Activated naive CD4-positive, alpha-beta T cell treated with anti-CD3 and anti-CD28 coated beads, Interleukin-2, amount 50 U/mL, for 24 hours (primary cell): ENCODE measurements at regions not wholly inside any gene's neighbourhood (a gene's known extent, or its start where the extent isn't known, plus 50 kb on each side); places are given as distances from the start of the nearest gene placed in this dataset.

Experiments used
- H3K27ac Mint-ChIP-seq: one replicate; pipeline ENCODE4 v1.8.0; 2021; ENCODE audit warnings: mild to moderate bottlenecking, mixed read lengths
- H3K27me3 Mint-ChIP-seq: one replicate; pipeline ENCODE4 v1.8.0; 2021; ENCODE audit warnings: mixed read lengths
- H3K36me3 Mint-ChIP-seq: one replicate; pipeline ENCODE4 v1.8.0; 2021; ENCODE audit warnings: mixed read lengths
- H3K4me1 Mint-ChIP-seq: one replicate; pipeline ENCODE4 v1.8.0; 2021; ENCODE audit warnings: mixed read lengths
- H3K4me3 Mint-ChIP-seq: one replicate; pipeline ENCODE4 v1.8.0; 2021; ENCODE audit warnings: mild to moderate bottlenecking, mixed read lengths
- H3K9me3 Mint-ChIP-seq: one replicate; pipeline ENCODE4 v1.8.0; 2021; ENCODE audit warnings: mixed read lengths

DNA sequence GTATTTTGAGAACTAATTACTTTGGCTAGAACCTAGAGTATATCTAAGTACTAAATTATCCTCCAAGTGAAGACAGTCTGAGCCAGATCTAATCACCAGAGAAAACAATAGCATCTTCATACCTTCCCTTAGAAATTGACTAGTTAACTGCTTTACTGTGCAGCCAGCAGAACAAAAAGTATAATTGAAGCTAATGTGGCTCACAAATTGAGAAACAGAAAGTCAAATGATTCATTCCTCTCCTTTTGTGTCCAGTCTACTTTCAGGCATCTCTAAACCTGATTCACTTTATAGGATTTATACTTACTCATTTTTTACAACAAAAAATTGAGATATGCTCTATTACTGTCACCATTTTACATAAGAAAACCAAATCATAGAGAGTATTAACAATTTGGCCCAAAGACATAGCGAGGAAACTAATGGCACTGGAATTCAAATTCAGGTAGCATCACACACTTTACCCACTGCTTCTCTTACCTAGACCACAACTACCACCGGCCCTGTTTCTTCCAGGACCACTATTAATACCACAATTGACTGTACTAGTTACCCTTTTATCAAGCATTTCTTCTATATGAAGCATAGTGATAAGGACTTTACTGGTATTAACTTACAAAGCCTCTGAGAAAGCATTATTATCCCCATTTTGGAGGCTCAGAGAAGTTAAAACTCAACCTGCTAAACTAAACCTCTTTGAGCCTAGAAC is 1402.6 kb upstream of the TENM4 start:
- peaks cover 9% of the 10 kb centered on the region for H3K9me3 Mint-ChIP-seq
- no peaks in the 10 kb centered on the region for H3K4me1 Mint-ChIP-seq
- no peaks in the 10 kb centered on the region for H3K36me3 Mint-ChIP-seq
- H3K27ac Mint-ChIP-seq = no peak overlapping the region
- H3K4me3 Mint-ChIP-seq = no peak overlapping the region
- no peaks in the 10 kb centered on the region for H3K27me3 Mint-ChIP-seq

GRCh38 chr11:80842246-80842645 is 1401.4 kb upstream of the TENM4 start:
- no peaks in the 10 kb centered on the region for H3K36me3 Mint-ChIP-seq
- H3K9me3 Mint-ChIP-seq = peaks cover 13% of the 10 kb centered on the region
- H3K4me1 Mint-ChIP-seq = no peaks in the 10 kb centered on the region
- no peaks in the 10 kb centered on the region for H3K27me3 Mint-ChIP-seq
- no peak overlapping the region for H3K27ac Mint-ChIP-seq
- no peak overlapping the region for H3K4me3 Mint-ChIP-seq

- H3K4me3 Mint-ChIP-seq = no peak overlapping the region
- no peaks in the 10 kb centered on the region for H3K27me3 Mint-ChIP-seq
- H3K36me3 Mint-ChIP-seq = no peaks in the 10 kb centered on the region
- H3K27ac Mint-ChIP-seq = no peak overlapping the region
- no peaks in the 10 kb centered on the region for H3K4me1 Mint-ChIP-seq
- H3K9me3 Mint-ChIP-seq = peaks cover 13% of the 10 kb centered on the region
Observed at GRCh38 chr11:80841675-80842074, 1400.8 kb upstream of the TENM4 start.

DNA sequence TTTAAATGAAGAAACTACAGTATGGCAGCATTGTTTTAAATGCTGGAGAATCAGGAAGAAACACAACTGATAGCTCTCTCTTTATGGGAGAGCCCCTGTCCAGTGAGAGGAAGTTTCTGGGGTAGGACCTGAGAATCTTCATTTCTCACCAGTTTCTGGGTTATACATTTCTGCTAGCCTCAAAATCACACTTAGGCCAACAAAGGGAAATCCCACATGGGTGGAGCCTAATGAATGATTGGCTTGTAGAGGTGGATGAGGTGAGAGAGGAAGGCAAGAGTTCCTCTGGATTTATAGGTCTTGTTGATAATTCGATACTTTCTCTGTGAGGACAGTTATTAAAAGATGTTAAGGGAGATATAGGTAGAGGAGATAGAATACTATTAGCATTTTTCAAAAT is 1397.3 kb upstream of the TENM4 start:
- H3K36me3 Mint-ChIP-seq = no peaks in the 10 kb centered on the region
- H3K4me1 Mint-ChIP-seq = no peaks in the 10 kb centered on the region
- H3K27me3 Mint-ChIP-seq = no peaks in the 10 kb centered on the region
- peaks cover 13% of the 10 kb centered on the region for H3K9me3 Mint-ChIP-seq
- H3K4me3 Mint-ChIP-seq = no peak overlapping the region
- no peak overlapping the region for H3K27ac Mint-ChIP-seq

DNA sequence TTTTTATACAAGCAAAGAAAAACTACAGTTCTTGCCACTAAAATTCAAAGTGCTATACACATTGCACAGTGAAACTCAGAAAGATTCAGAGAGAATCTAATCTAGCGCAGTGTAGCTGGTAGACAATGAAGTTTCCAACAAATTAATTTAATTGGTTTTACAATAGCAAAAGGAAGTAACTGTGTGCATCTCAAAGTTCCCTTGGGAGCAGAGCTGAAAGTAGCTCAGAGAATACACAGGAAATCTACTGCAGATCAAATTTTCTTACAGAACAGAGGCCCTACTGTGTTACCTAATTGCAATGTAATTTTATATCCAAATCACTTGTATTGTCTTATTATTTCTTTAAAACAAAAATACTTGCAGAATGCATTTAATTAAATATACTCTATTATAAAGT is 1396.2 kb upstream of the TENM4 start:
- Mint-ChIP-seq H3K9me3 (peaks cover 10% of the 10 kb centered on the region), H3K4me1 (no peaks in the 10 kb centered on the region), H3K36me3 (no peaks in the 10 kb centered on the region), H3K27ac (no peak overlapping the region), H3K4me3 (no peak overlapping the region), H3K27me3 (no peaks in the 10 kb centered on the region)

- Mint-ChIP-seq H3K4me3 (no peak overlapping the region), H3K9me3 (peaks cover 9% of the 10 kb centered on the region), H3K27ac (no peak overlapping the region), H3K36me3 (no peaks in the 10 kb centered on the region), H3K27me3 (no peaks in the 10 kb centered on the region), H3K4me1 (no peaks in the 10 kb centered on the region)
Observed at GRCh38 chr11:80831374-80831773, 1390.5 kb upstream of the TENM4 start.

GRCh38 chr11:80827781-80828180 is 1387.0 kb upstream of the TENM4 start:
- Mint-ChIP-seq H3K4me1 (no peaks in the 10 kb centered on the region), H3K9me3 (peaks cover 5% of the 10 kb centered on the region), H3K27ac (no peak overlapping the region), H3K27me3 (no peaks in the 10 kb centered on the region), H3K36me3 (no peaks in the 10 kb centered on the region), H3K4me3 (no peak overlapping the region)

- Mint-ChIP-seq H3K9me3 (peaks cover 5% of the 10 kb centered on the region), H3K27ac (no peak overlapping the region)
Observed at GRCh38 chr11:80826808-80827207, 1386.0 kb upstream of the TENM4 start.

DNA sequence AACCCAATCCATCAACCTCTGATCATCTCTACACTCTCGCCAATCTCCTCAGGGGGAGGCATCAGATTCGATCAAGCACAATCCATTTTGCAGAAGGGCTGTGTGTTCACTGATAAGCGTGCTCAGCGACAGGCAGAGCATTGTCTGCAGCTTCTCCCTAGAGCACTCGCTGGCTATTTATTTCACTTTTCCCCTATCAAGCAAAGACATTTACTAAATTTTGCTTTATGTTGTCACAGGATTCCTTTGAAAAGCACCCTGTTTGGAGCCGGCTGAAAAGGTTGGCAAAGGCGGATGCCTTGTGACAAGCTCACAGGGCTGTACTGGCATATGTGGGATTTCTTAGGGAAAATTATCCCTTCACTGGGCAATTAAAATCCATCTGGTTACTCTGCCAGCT is 1381.5 kb upstream of the TENM4 start:
- Mint-ChIP-seq H3K27me3 (no peaks in the 10 kb centered on the region), H3K9me3 (no peaks in the 10 kb centered on the region), H3K36me3 (no peaks in the 10 kb centered on the region), H3K4me1 (no peaks in the 10 kb centered on the region), H3K4me3 (no peak overlapping the region), H3K27ac (no peak overlapping the region)

More at GRCh38 chr11:80826808-80827207, 1386.0 kb upstream of the TENM4 start:
- Mint-ChIP-seq H3K4me1 (no peaks in the 10 kb centered on the region), H3K36me3 (no peaks in the 10 kb centered on the region), H3K27me3 (no peaks in the 10 kb centered on the region), H3K4me3 (no peak overlapping the region)

GRCh38 chr11:80819271-80819670 is 1378.4 kb upstream of the TENM4 start:
- H3K9me3 Mint-ChIP-seq = peaks cover 5% of the 10 kb centered on the region
- no peaks in the 10 kb centered on the region for H3K4me1 Mint-ChIP-seq
- no peaks in the 10 kb centered on the region for H3K27me3 Mint-ChIP-seq
- H3K4me3 Mint-ChIP-seq = no peak overlapping the region
- no peaks in the 10 kb centered on the region for H3K36me3 Mint-ChIP-seq
- no peak overlapping the region for H3K27ac Mint-ChIP-seq

DNA sequence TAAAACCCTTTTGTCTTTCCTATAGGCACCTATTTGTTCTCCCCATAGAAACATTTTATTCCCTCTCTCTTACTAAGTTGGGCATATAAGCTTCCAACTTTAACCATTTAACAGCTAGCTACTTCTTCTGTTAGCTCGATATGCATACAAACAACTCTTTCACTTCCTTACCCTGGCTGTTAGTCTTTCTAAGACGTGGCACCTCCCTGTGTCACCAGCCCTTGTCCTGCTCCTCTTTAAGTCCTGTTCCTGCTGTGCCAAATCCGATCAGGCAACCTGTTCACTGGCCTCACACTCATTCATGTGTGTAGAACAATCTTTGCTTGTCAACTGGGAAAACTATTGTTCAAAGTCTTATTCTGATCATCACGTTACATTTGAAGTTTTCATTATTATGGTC is 1376.1 kb upstream of the TENM4 start:
- Mint-ChIP-seq H3K4me3 (no peak overlapping the region), H3K36me3 (no peaks in the 10 kb centered on the region), H3K27me3 (no peaks in the 10 kb centered on the region), H3K4me1 (no peaks in the 10 kb centered on the region), H3K9me3 (peaks cover 14% of the 10 kb centered on the region), H3K27ac (no peak overlapping the region)

- H3K36me3 Mint-ChIP-seq = no peaks in the 10 kb centered on the region
Observed at GRCh38 chr11:80816454-80816847, 1375.6 kb upstream of the TENM4 start.

GRCh38 chr11:80815752-80816453 is 1375.1 kb upstream of the TENM4 start:
- peaks cover 14% of the 10 kb centered on the region for H3K9me3 Mint-ChIP-seq
- H3K27ac Mint-ChIP-seq = no peak overlapping the region
- H3K36me3 Mint-ChIP-seq = no peaks in the 10 kb centered on the region
- no peaks in the 10 kb centered on the region for H3K27me3 Mint-ChIP-seq
- H3K4me1 Mint-ChIP-seq = no peaks in the 10 kb centered on the region
- H3K4me3 Mint-ChIP-seq = no peak overlapping the region

More at GRCh38 chr11:80816454-80816847, 1375.6 kb upstream of the TENM4 start:
- no peak overlapping the region for H3K4me3 Mint-ChIP-seq
- H3K4me1 Mint-ChIP-seq = no peaks in the 10 kb centered on the region
- H3K27me3 Mint-ChIP-seq = no peaks in the 10 kb centered on the region
- peaks cover 14% of the 10 kb centered on the region for H3K9me3 Mint-ChIP-seq
- H3K27ac Mint-ChIP-seq = no peak overlapping the region

GRCh38 chr11:80814813-80815212 is 1374.0 kb upstream of the TENM4 start:
- Mint-ChIP-seq H3K4me1 (no peaks in the 10 kb centered on the region), H3K4me3 (no peak overlapping the region), H3K36me3 (no peaks in the 10 kb centered on the region), H3K27me3 (no peaks in the 10 kb centered on the region), H3K27ac (no peak overlapping the region), H3K9me3 (peaks cover 14% of the 10 kb centered on the region)

- no peaks in the 10 kb centered on the region for H3K36me3 Mint-ChIP-seq
- H3K9me3 Mint-ChIP-seq = peaks cover 9% of the 10 kb centered on the region
- no peaks in the 10 kb centered on the region for H3K27me3 Mint-ChIP-seq
- H3K4me1 Mint-ChIP-seq = no peaks in the 10 kb centered on the region
- no peak overlapping the region for H3K4me3 Mint-ChIP-seq
- H3K27ac Mint-ChIP-seq = no peak overlapping the region
Observed at GRCh38 chr11:80810695-80811094, 1369.9 kb upstream of the TENM4 start.

DNA sequence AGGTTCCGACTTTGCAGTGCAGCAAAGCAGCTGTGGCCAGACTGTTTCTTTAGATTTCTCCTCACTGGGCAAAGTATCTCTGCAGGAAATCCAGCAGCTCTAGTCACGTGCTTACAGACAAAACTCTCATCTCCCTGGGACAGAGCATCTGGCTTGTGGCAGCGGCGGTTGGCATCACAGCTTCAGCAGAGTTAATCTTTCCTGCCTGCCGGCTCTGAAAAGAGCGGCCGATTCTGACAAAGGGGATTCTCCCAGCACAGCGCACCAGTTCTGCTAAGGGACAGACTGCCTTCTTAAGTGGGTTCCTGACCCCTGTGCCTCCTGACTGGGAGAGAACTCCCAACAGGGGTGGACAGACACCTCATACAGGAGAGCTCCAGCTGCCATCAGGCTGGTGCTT is 1357.3 kb upstream of the TENM4 start:
- Mint-ChIP-seq H3K9me3 (peaks cover 25% of the 10 kb centered on the region), H3K36me3 (no peaks in the 10 kb centered on the region), H3K27me3 (no peaks in the 10 kb centered on the region), H3K27ac (no peak overlapping the region), H3K4me3 (no peak overlapping the region), H3K4me1 (no peaks in the 10 kb centered on the region)
